ENCODE measurements at regions not wholly inside any gene's neighbourhood (a gene's known extent, or its start where the extent isn't known, plus 50 kb on each side); places are given as distances from the start of the nearest gene placed in this dataset.

DNA sequence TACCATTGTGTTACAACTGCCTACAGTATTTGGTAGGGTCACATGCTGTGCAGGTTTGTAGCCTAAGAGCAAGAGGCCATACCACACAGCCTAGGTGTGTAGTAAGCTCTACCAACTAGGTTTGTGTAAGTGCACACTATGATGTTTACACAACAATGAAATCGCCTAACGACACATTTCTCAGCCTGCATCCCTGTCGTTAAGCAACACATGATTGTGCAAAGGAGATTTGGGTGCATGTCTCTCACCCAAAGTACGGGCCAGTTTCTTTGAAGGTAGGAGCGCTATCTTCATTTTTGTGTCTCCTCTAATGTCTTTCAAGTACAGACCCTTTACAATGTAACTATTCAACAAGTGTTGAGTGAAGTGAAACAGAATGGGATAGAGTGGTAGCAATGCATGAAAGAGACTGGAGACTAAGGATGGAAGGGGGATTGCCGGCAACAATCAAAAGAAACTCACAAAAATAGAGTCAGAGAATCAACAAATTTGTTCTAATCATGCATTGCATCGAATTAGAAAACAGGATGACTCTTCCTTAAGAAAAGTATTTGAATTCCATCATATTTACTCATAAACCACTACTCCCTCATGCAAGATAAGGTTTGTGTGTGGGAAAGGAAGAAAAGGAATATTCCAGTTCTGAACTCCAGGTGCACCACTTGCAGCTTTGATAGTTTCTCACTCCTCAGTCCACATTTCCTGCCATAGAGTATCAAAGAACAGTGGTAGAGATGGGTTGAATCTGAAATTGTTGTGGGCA, 60.2 kb upstream of the TNFRSF19 start:
- Histone ChIP-seq H3K4me1 (ENCODE audit: control insufficient read depth, insufficient read depth, low read length) (no peaks in the 10 kb centered on the region), H3K4me3 (ENCODE audit: low read depth in 2 of 2, low read length in 2 of 2) (no peak overlapping the region), H3K27ac (ENCODE audit: low read length) (no peak overlapping the region), H3K36me3 (ENCODE audit: control insufficient read depth, insufficient read depth, low read length) (no peaks in the 10 kb centered on the region), H3K27me3 (ENCODE audit: control insufficient read depth, insufficient read depth, low read length) (no peaks in the 10 kb centered on the region), H3K9me3 (ENCODE audit: control insufficient read depth, insufficient read depth, low read depth, low read length) (no peaks in the 10 kb centered on the region)
- no peak for ATAC-seq
- TF ChIP-seq SIN3A (IDR thresholded peaks at IDR 0.05; ENCODE audit: borderline replicate concordance, insufficient read depth, low read depth, low read length) (no peak), TCF7L2 (IDR thresholded peaks at IDR 0.05; ENCODE audit: low read depth, low read length) (no peak)
- no peak for DNase-seq (ENCODE audit: low read depth, low spot score)
- intact Hi-C loops (cut with micrococcal nuclease; ENCODE audit: unreplicated experiment): no loop called here
- ChIA-PET POLR2A (no interaction called here), CTCF (no interaction called here)
- BruUV-seq (replicated peaks): no TSS peak
- in situ Hi-C loops (cut with HindIII; ENCODE audit: low pct_unique_long_range_greater_than_20kb, low sequenced_read_pairs): no loop called here

DNA sequence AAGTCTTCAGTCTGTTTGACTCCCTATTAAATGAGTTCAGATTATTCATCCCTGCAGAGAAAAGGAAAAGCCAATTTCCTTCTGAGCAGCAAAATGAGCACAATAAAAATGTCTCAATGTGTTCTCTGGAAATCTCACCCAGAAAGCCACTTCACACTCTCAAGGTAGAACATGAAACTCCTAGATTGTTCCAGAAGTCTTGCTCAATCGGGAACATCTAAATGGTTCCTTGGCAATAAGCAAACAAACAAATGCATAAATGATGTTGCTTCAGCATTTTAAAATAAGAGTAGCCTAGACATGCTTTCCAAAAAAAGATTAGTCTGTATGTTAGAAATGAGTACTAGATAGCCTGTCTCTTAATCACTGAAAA, 59.7 kb upstream of the TNFRSF19 start:
- Histone ChIP-seq H3K27me3 (ENCODE audit: control insufficient read depth, insufficient read depth, low read length) (no peaks in the 10 kb centered on the region; the same call in 1 of the 2 replicates), H3K4me3 (ENCODE audit: low read depth in 2 of 2, low read length in 2 of 2) (no peak overlapping the region), H3K27ac (ENCODE audit: low read length) (no peak overlapping the region), H3K4me1 (ENCODE audit: control insufficient read depth, insufficient read depth, low read length) (no peaks in the 10 kb centered on the region), H3K36me3 (ENCODE audit: control insufficient read depth, insufficient read depth, low read length) (no peaks in the 10 kb centered on the region), H3K9me3 (ENCODE audit: control insufficient read depth, insufficient read depth, low read depth, low read length) (no peaks in the 10 kb centered on the region)
- no TSS peak for BruUV-seq (replicated peaks)
- POLR2A ChIA-PET: no interaction called here
- TF ChIP-seq, protein P1, sequence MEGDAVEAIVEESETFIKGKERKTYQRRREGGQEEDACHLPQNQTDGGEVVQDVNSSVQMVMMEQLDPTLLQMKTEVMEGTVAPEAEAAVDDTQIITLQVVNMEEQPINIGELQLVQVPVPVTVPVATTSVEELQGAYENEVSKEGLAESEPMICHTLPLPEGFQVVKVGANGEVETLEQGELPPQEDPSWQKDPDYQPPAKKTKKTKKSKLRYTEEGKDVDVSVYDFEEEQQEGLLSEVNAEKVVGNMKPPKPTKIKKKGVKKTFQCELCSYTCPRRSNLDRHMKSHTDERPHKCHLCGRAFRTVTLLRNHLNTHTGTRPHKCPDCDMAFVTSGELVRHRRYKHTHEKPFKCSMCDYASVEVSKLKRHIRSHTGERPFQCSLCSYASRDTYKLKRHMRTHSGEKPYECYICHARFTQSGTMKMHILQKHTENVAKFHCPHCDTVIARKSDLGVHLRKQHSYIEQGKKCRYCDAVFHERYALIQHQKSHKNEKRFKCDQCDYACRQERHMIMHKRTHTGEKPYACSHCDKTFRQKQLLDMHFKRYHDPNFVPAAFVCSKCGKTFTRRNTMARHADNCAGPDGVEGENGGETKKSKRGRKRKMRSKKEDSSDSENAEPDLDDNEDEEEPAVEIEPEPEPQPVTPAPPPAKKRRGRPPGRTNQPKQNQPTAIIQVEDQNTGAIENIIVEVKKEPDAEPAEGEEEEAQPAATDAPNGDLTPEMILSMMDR (IDR thresholded peaks at IDR 0.05): no peak
- TF ChIP-seq, protein P2, sequence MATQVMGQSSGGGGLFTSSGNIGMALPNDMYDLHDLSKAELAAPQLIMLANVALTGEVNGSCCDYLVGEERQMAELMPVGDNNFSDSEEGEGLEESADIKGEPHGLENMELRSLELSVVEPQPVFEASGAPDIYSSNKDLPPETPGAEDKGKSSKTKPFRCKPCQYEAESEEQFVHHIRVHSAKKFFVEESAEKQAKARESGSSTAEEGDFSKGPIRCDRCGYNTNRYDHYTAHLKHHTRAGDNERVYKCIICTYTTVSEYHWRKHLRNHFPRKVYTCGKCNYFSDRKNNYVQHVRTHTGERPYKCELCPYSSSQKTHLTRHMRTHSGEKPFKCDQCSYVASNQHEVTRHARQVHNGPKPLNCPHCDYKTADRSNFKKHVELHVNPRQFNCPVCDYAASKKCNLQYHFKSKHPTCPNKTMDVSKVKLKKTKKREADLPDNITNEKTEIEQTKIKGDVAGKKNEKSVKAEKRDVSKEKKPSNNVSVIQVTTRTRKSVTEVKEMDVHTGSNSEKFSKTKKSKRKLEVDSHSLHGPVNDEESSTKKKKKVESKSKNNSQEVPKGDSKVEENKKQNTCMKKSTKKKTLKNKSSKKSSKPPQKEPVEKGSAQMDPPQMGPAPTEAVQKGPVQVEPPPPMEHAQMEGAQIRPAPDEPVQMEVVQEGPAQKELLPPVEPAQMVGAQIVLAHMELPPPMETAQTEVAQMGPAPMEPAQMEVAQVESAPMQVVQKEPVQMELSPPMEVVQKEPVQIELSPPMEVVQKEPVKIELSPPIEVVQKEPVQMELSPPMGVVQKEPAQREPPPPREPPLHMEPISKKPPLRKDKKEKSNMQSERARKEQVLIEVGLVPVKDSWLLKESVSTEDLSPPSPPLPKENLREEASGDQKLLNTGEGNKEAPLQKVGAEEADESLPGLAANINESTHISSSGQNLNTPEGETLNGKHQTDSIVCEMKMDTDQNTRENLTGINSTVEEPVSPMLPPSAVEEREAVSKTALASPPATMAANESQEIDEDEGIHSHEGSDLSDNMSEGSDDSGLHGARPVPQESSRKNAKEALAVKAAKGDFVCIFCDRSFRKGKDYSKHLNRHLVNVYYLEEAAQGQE (IDR thresholded peaks at IDR 0.05; ENCODE audit: insufficient read depth in 1 of 2, low read depth in 2 of 2, low read length in 1 of 2): no peak
- CTCF ChIA-PET: no interaction called here
- intact Hi-C loops (cut with micrococcal nuclease; ENCODE audit: unreplicated experiment): no loop called here
- ATAC-seq (no peak), DNase-seq (ENCODE audit: low read depth, low spot score) (no peak)
- in situ Hi-C loops (cut with HindIII; ENCODE audit: low pct_unique_long_range_greater_than_20kb, low sequenced_read_pairs): no loop called here

DNA sequence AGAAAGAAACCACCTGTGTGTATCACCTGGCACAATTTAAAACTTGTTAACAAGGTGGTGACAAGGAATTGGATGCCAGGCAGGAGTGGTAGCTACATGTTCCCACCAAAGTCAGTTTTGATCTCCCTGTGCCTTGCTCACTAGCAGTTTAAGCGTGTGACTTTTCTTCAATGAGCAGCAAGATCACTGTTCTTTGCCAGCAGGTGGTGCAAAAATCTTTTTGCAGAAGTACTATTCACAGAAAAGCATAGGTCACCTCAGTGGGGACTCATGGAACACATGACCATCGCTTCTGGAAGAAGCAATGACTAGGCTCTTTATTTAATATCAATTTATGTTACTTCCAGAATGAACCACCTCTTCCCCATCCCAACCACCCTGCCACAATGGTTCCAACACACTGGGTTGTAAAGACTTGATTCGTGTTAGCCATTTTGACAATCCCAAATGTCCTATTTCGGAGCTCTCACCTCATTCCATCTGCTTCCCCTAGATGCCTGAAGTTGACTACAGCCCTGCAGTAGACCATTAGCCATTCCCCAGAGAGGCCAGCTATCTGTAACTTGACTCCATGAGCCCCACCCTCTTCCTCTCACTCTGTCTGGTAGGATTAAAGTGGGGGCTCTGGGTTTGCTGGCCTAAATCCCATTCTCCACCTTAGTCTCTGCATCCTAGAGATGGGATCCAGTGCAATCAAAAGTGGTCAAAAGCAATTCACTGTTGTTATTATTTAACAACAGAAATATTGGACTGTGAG, 59.1 kb upstream of the TNFRSF19 start:
- Histone ChIP-seq H3K27ac (ENCODE audit: low read length) (no peak overlapping the region), H3K9me3 (ENCODE audit: control insufficient read depth, insufficient read depth, low read depth, low read length) (no peaks in the 10 kb centered on the region), H3K4me3 (ENCODE audit: low read depth in 2 of 2, low read length in 2 of 2) (no peak overlapping the region), H3K27me3 (ENCODE audit: control insufficient read depth, insufficient read depth, low read length) (peaks cover 3% of the 10 kb centered on the region; the same call in 1 of the 2 replicates), H3K36me3 (ENCODE audit: control insufficient read depth, insufficient read depth, low read length) (no peaks in the 10 kb centered on the region), H3K4me1 (ENCODE audit: control insufficient read depth, insufficient read depth, low read length) (no peaks in the 10 kb centered on the region)
- ATAC-seq (no peak), DNase-seq (ENCODE audit: low read depth, low spot score) (no peak)
- POLR2A ChIA-PET: no interaction called here
- CTCF ChIA-PET: no interaction called here
- TF ChIP-seq, protein P1 (IDR thresholded peaks at IDR 0.05): peak; percentile 42
- no peak for TF ChIP-seq POLR2AphosphoS5 (IDR thresholded peaks at IDR 0.05; ENCODE audit: low read depth, low read length)
- TF ChIP-seq, protein P2 (IDR thresholded peaks at IDR 0.05; ENCODE audit: insufficient read depth in 1 of 2, low read depth in 2 of 2, low read length in 1 of 2): no peak
- no TSS peak for BruUV-seq (replicated peaks)
- in situ Hi-C loops (cut with HindIII; ENCODE audit: low pct_unique_long_range_greater_than_20kb, low sequenced_read_pairs) (no loop called here), intact Hi-C loops (cut with micrococcal nuclease; ENCODE audit: unreplicated experiment) (no loop called here)
